GM10266 (cell line): ENCODE measurements at regions not wholly inside any gene's neighbourhood (a gene's known extent, or its start where the extent isn't known, plus 50 kb on each side); places are given as distances from the start of the nearest gene placed in this dataset.

ENCODE experiments used
- DNase-seq: peaks from one replicate; pipeline ENCODE4 v3.0.0; 2012; ENCODE audit errors: extremely low spot score
- CTCF ChIP-seq: IDR thresholded peaks from 2 replicates; pipeline ENCODE4 v1.5.1; 2012; ENCODE audit warnings: mild to moderate bottlenecking, low read depth; ENCODE audit not compliant: control insufficient read depth, insufficient read depth; ENCODE audit errors: missing control alignments

GRCh38 chr2:67516362-67516761 lies 119.2 kb downstream of the ETAA1 start:
- no peak for TF ChIP-seq CTCF

GRCh38 chr2:67516899-67517530 lies 119.9 kb downstream of the ETAA1 start:
- no peak for TF ChIP-seq CTCF
- no peak for DNase-seq

More at GRCh38 chr2:67516362-67516761, 119.2 kb downstream of the ETAA1 start:
- no peak for DNase-seq

- no peak for TF ChIP-seq CTCF
- no peak for DNase-seq
Measured at GRCh38 chr2:67522148-67522547, 125.0 kb downstream of the ETAA1 start.

GRCh38 chr2:67524213-67524612 lies 127.1 kb downstream of the ETAA1 start:
- DNase-seq, result no peak
- TF ChIP-seq CTCF, result no peak

- no peak for TF ChIP-seq CTCF
- no peak for DNase-seq
Measured at GRCh38 chr2:67524777-67525176, 127.6 kb downstream of the ETAA1 start.

- DNase-seq, result no peak
Measured at GRCh38 chr2:67526283-67526682, 129.2 kb downstream of the ETAA1 start.

More at GRCh38 chr2:67526283-67526682, 129.2 kb downstream of the ETAA1 start:
- no peak for TF ChIP-seq CTCF
